ENCODE measurements at regions not wholly inside any gene's neighbourhood (a gene's known extent, or its start where the extent isn't known, plus 50 kb on each side); places are given as distances from the start of the nearest gene placed in this dataset.

- DNase-seq: no peak
- Histone ChIP-seq H3K36me3 (replicated peaks; ENCODE audit: control insufficient read depth, insufficient read depth, low read length) (no peaks in the 10 kb centered on the region), H3K4me3 (ENCODE audit: insufficient read depth, low read depth, low read length) (no peak overlapping the region), H3K27me3 (ENCODE audit: control insufficient read depth, insufficient read depth, low read length) (peaks cover 6% of the 10 kb centered on the region; the same call in 1 of the 2 replicates)
Measured at GRCh38 chrX:110421500-110422455, 63.1 kb downstream of the RTL9 start.

- no peaks in the 10 kb centered on the region for H3K36me3 ChIP-seq (replicated peaks; ENCODE audit: control insufficient read depth, insufficient read depth, low read length)
- peak; percentile 37 for DNase-seq
- no peak overlapping the region for H3K4me3 ChIP-seq (ENCODE audit: insufficient read depth, low read depth, low read length)
- peaks cover 14% of the 10 kb centered on the region; the same call in 1 of the 2 replicates for H3K27me3 ChIP-seq (ENCODE audit: control insufficient read depth, insufficient read depth, low read length)
Measured at GRCh38 chrX:110425222-110426154, 66.8 kb downstream of the RTL9 start.

- Histone ChIP-seq H3K36me3 (replicated peaks; ENCODE audit: control insufficient read depth, insufficient read depth, low read length) (no peaks in the 10 kb centered on the region), H3K27me3 (ENCODE audit: control insufficient read depth, insufficient read depth, low read length) (peaks cover 16% of the 10 kb centered on the region; the same call in 1 of the 2 replicates), H3K4me3 (ENCODE audit: insufficient read depth, low read depth, low read length) (no peak overlapping the region)
- no peak for DNase-seq
Measured at GRCh38 chrX:110426155-110426504, 67.5 kb downstream of the RTL9 start.

- H3K4me3 ChIP-seq (ENCODE audit: insufficient read depth, low read depth, low read length): no peak overlapping the region
Measured at GRCh38 chrX:110427076-110427475, 68.4 kb downstream of the RTL9 start.

GRCh38 chrX:110428144-110428543 is 69.5 kb downstream of the RTL9 start:
- H3K27me3 ChIP-seq (ENCODE audit: control insufficient read depth, insufficient read depth, low read length): peaks cover 16% of the 10 kb centered on the region; the same call in 1 of the 2 replicates
- no peak overlapping the region for H3K4me3 ChIP-seq (ENCODE audit: insufficient read depth, low read depth, low read length)
- DNase-seq: no peak
- no peaks in the 10 kb centered on the region for H3K36me3 ChIP-seq (replicated peaks; ENCODE audit: control insufficient read depth, insufficient read depth, low read length)

More at GRCh38 chrX:110427076-110427475, 68.4 kb downstream of the RTL9 start:
- DNase-seq: no peak
- H3K27me3 ChIP-seq (ENCODE audit: control insufficient read depth, insufficient read depth, low read length): peaks cover 16% of the 10 kb centered on the region; the same call in 1 of the 2 replicates
- no peaks in the 10 kb centered on the region for H3K36me3 ChIP-seq (replicated peaks; ENCODE audit: control insufficient read depth, insufficient read depth, low read length)

GRCh38 chrX:110430293-110431076 is 71.8 kb downstream of the RTL9 start:
- peaks cover 13% of the 10 kb centered on the region; the same call in 1 of the 2 replicates for H3K27me3 ChIP-seq (ENCODE audit: control insufficient read depth, insufficient read depth, low read length)
- no peak for DNase-seq
- H3K36me3 ChIP-seq (replicated peaks; ENCODE audit: control insufficient read depth, insufficient read depth, low read length): no peaks in the 10 kb centered on the region

GRCh38 chrX:110432091-110432905 is 73.7 kb downstream of the RTL9 start:
- H3K4me3 ChIP-seq (ENCODE audit: insufficient read depth, low read depth, low read length): no peak overlapping the region
- no peaks in the 10 kb centered on the region for H3K36me3 ChIP-seq (replicated peaks; ENCODE audit: control insufficient read depth, insufficient read depth, low read length)
- DNase-seq: no peak
- peaks cover 8% of the 10 kb centered on the region; the same call in 1 of the 2 replicates for H3K27me3 ChIP-seq (ENCODE audit: control insufficient read depth, insufficient read depth, low read length)

More at GRCh38 chrX:110430293-110431076, 71.8 kb downstream of the RTL9 start:
- H3K4me3 ChIP-seq (ENCODE audit: insufficient read depth, low read depth, low read length): no peak overlapping the region

- no peaks in the 10 kb centered on the region for H3K36me3 ChIP-seq (replicated peaks; ENCODE audit: control insufficient read depth, insufficient read depth, low read length)
- H3K27me3 ChIP-seq (ENCODE audit: control insufficient read depth, insufficient read depth, low read length): peaks cover 5% of the 10 kb centered on the region; the same call in 1 of the 2 replicates
- no peak for DNase-seq
- H3K4me3 ChIP-seq (ENCODE audit: insufficient read depth, low read depth, low read length): no peak overlapping the region
Measured at GRCh38 chrX:110432906-110433215, 74.2 kb downstream of the RTL9 start.

- DNase-seq: no peak
- peaks cover 2% of the 10 kb centered on the region; the same call in 1 of the 2 replicates for H3K27me3 ChIP-seq (ENCODE audit: control insufficient read depth, insufficient read depth, low read length)
- no peak overlapping the region for H3K4me3 ChIP-seq (ENCODE audit: insufficient read depth, low read depth, low read length)
- H3K36me3 ChIP-seq (replicated peaks; ENCODE audit: control insufficient read depth, insufficient read depth, low read length): no peaks in the 10 kb centered on the region
Measured at GRCh38 chrX:110435196-110435595, 76.5 kb downstream of the RTL9 start.

GRCh38 chrX:110436523-110436922 is 77.9 kb downstream of the RTL9 start:
- Histone ChIP-seq H3K27me3 (ENCODE audit: control insufficient read depth, insufficient read depth, low read length) (no peaks in the 10 kb centered on the region; the same call in 1 of the 2 replicates), H3K4me3 (ENCODE audit: insufficient read depth, low read depth, low read length) (no peak overlapping the region), H3K36me3 (replicated peaks; ENCODE audit: control insufficient read depth, insufficient read depth, low read length) (no peaks in the 10 kb centered on the region)
- DNase-seq: no peak

- no peak for DNase-seq
- H3K27me3 ChIP-seq (ENCODE audit: control insufficient read depth, insufficient read depth, low read length): no peaks in the 10 kb centered on the region; the same call in 1 of the 2 replicates
- H3K36me3 ChIP-seq (replicated peaks; ENCODE audit: control insufficient read depth, insufficient read depth, low read length): no peaks in the 10 kb centered on the region
- no peak overlapping the region for H3K4me3 ChIP-seq (ENCODE audit: insufficient read depth, low read depth, low read length)
Measured at GRCh38 chrX:110437686-110438085, 79.0 kb downstream of the RTL9 start.

GRCh38 chrX:110440016-110440805 is 81.6 kb downstream of the RTL9 start:
- DNase-seq: no peak
- no peaks in the 10 kb centered on the region; the same call in 1 of the 2 replicates for H3K27me3 ChIP-seq (ENCODE audit: control insufficient read depth, insufficient read depth, low read length)
- no peak overlapping the region for H3K4me3 ChIP-seq (ENCODE audit: insufficient read depth, low read depth, low read length)
- no peaks in the 10 kb centered on the region for H3K36me3 ChIP-seq (replicated peaks; ENCODE audit: control insufficient read depth, insufficient read depth, low read length)

- no peaks in the 10 kb centered on the region for H3K36me3 ChIP-seq (replicated peaks; ENCODE audit: control insufficient read depth, insufficient read depth, low read length)
- peak; percentile 71 for DNase-seq
- H3K4me3 ChIP-seq (ENCODE audit: insufficient read depth, low read depth, low read length): no peak overlapping the region
- no peaks in the 10 kb centered on the region; the same call in 1 of the 2 replicates for H3K27me3 ChIP-seq (ENCODE audit: control insufficient read depth, insufficient read depth, low read length)
Measured at GRCh38 chrX:110442635-110443034, 84.0 kb downstream of the RTL9 start.
